BJ (cell line): ENCODE measurements at regions not wholly inside any gene's neighbourhood (a gene's known extent, or its start where the extent isn't known, plus 50 kb on each side); places are given as distances from the start of the nearest gene placed in this dataset.

Experiments
- CTCF ChIA-PET: fragments of 350-600 bp; formaldehyde crosslinking; extraction: SDS; loops from one replicate; lab custom pipeline; 2021; ENCODE audit warnings: antibody characterized with exemption, inconsistent platforms; lab: Yijun Ruan, JAX
- POLR2A ChIA-PET: fragments of 300-600 bp; sonication (Branson Sonifier 250); formaldehyde crosslinking; extraction: SDS; loops from one replicate; lab custom pipeline; 2021; ENCODE audit warnings: antibody characterized with exemption; lab: Charles Lee
- DNase-seq: peaks from one replicate; pipeline ENCODE4 v3.0.0-alpha.2; 2011; ENCODE audit warnings: low read depth
- H3K27me3 ChIP-seq: 2 replicates; pipeline ENCODE4 v1.6.0; 2011; ENCODE audit warnings: low read length; ENCODE audit not compliant: control insufficient read depth, insufficient read depth
- H3K36me3 ChIP-seq: 2 replicates; pipeline ENCODE4 v1.5.1; 2011; ENCODE audit warnings: low read length; ENCODE audit not compliant: control insufficient read depth, insufficient read depth
- H3K4me3 ChIP-seq: 2 replicates; pipeline ENCODE4 v1.5.1; 2011; ENCODE audit warnings: low read depth, mild to moderate bottlenecking, control low read depth, low read length
- TF ChIP-seq, protein P1 (sequence below): IDR thresholded peaks from 2 replicates; pipeline ENCODE4 v1.5.1; 2011; ENCODE audit warnings: low read depth, mild to moderate bottlenecking, control low read depth, inconsistent platforms, low read length, moderate library complexity; ENCODE audit not compliant: insufficient read depth

DNA sequence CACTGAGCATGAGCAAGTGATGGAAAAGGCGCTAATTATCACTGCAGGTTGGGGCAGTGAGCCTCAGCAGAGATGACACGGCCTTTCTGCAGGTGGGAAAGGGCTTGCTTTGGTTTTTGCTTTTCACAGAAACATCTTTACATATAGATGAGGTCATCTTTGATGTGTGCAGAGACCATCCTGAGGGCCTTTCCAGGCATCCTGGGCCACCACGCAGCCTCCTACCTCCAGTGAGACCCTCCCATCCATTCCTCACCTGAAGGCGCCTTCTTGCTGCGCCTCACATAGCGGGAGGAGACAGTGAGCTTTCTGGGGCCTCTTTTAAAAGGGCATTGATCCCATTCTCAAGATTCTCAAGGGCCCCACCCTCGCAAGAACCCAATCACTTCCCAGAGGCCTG, 235.3 kb upstream of the RAB6C start:
- CTCF ChIA-PET, result interaction anchor here (0.6 kb wide), 1 partner anchor 12 kb away, joined by 3 read pairs; no protein-coding TSS in a partner anchor
- TF ChIP-seq, protein P1, sequence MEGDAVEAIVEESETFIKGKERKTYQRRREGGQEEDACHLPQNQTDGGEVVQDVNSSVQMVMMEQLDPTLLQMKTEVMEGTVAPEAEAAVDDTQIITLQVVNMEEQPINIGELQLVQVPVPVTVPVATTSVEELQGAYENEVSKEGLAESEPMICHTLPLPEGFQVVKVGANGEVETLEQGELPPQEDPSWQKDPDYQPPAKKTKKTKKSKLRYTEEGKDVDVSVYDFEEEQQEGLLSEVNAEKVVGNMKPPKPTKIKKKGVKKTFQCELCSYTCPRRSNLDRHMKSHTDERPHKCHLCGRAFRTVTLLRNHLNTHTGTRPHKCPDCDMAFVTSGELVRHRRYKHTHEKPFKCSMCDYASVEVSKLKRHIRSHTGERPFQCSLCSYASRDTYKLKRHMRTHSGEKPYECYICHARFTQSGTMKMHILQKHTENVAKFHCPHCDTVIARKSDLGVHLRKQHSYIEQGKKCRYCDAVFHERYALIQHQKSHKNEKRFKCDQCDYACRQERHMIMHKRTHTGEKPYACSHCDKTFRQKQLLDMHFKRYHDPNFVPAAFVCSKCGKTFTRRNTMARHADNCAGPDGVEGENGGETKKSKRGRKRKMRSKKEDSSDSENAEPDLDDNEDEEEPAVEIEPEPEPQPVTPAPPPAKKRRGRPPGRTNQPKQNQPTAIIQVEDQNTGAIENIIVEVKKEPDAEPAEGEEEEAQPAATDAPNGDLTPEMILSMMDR, result no peak
- Histone ChIP-seq H3K36me3 (no peaks in the 10 kb centered on the region), H3K4me3 (no peak overlapping the region), H3K27me3 (no peaks in the 10 kb centered on the region)
- no peak for DNase-seq
- POLR2A ChIA-PET, result no interaction called here

DNA sequence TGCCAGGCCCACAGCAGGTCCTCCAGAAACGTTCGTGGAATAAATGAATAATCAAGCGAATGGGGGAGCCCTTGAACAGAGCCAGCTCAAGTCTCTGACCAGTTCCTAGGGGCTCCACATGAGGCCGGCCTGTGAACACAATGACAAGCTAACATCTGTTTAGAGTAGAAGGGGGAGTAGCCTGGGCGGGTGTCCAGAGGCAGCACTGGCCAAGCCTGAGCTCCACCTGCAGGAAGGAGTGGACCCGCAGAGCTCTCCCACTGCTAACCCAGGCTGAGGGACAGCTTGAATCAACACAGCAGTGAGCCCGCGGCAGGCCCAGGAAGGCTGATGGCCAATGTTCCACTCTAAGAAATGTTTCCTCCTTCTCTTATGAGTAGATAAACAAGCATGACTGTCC, 234.8 kb upstream of the RAB6C start:
- Histone ChIP-seq H3K27me3 (no peaks in the 10 kb centered on the region), H3K4me3 (no peak overlapping the region), H3K36me3 (no peaks in the 10 kb centered on the region)
- ChIA-PET POLR2A (no interaction called here), CTCF (interaction anchor here (0.6 kb wide), 1 partner anchor 11 kb away, joined by 3 read pairs; no protein-coding TSS in a partner anchor)
- DNase-seq, result no peak
- TF ChIP-seq, protein P1, result no peak

DNA sequence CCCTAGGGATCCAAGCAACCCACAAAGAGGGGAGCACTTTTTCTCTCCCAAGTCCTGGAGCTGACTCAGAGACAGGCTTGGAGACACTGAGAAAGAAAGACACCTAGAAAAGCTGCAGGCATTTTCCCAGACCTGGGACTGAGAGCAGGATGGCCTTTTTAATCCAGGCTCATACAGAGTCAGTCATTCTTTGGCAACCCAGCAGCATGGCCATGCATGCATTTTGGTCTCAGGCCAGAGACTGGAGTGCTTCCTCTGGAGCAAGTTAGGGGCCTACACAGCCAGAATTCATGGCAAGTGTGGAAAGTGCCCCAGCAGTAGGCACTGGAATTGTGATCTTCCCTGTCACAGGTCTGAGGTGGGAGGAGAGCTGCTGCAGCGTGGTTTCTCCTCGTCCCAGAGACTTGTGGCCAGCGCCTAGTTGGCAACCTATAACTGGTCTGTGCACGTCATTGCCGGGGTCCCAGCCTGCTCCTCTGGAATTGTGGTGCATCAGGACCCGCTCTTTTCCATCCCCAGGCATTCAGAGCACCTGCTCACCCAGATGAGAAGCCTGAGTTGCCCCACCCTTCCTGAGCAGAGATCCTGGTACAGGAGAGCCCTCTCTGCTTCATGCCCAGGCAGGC, 231.9 kb upstream of the RAB6C start:
- Histone ChIP-seq H3K4me3 (no peak overlapping the region), H3K36me3 (no peaks in the 10 kb centered on the region), H3K27me3 (no peaks in the 10 kb centered on the region)
- ChIA-PET POLR2A (no interaction called here), CTCF (no interaction called here)
- no peak for DNase-seq
- TF ChIP-seq, protein P1, result no peak

DNA sequence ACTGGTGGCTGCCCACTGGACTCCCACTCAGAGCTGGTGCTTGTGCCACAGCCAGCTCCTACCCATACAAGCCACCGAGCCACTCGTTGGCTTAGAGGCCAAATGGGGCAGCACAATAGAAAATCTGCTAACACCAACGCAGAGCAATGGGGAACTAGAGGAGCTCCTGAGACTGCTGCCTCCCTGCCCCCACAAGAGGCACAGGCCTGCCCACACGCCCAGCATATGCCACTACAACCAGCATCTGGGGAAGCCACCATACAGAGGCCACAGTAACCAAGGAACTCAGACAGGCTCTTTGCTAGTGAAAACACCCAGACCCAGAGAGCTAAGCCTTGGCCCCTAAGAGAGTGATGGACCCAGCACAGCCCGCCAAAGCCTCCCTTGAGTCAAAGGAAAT, 231.2 kb upstream of the RAB6C start:
- no peak overlapping the region for H3K4me3 ChIP-seq
- H3K27me3 ChIP-seq, result no peaks in the 10 kb centered on the region
- H3K36me3 ChIP-seq, result no peaks in the 10 kb centered on the region
- no peak for DNase-seq
- ChIA-PET CTCF (no interaction called here), POLR2A (no interaction called here)
- TF ChIP-seq, protein P1, result no peak

DNA sequence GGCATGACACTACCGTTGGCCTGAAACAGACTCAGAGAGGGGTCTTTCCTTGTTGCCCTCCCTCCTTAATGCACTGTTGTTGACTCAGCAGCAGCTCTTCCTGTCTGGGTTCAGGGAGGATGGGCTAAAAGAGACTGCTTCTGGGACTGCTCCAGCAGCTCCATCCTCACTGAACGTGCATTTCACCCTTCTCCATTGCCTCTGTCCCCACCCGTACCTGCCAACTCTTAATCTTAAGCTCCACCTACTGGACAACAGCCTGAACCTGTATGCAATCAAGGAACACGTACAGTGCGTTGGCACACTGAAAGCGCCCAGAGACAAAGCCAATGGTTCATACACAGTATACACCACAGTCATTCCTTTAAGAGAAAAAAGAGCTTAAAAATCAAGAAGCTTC, 230.8 kb upstream of the RAB6C start:
- ChIA-PET POLR2A (no interaction called here), CTCF (interaction anchor here (0.8 kb wide), 1 partner anchor 13 kb away, joined by 3 read pairs; no protein-coding TSS in a partner anchor)
- Histone ChIP-seq H3K27me3 (no peaks in the 10 kb centered on the region), H3K36me3 (no peaks in the 10 kb centered on the region), H3K4me3 (no peak overlapping the region)
- TF ChIP-seq, protein P1, result no peak
- DNase-seq, result no peak
